ENCODE measurements at regions not wholly inside any gene's neighbourhood (a gene's known extent, or its start where the extent isn't known, plus 50 kb on each side); places are given as distances from the start of the nearest gene placed in this dataset.

GRCh38 chr9:95746408-95747180 lies 128.9 kb upstream of the ERCC6L2 start:
- no peak for ATAC-seq
- Histone ChIP-seq H3K36me3 (no peaks in the 10 kb centered on the region), H3K27ac (no peak overlapping the region), H3K9me3 (no peaks in the 10 kb centered on the region), H3K4me3 (no peak overlapping the region), H3K27me3 (no peaks in the 10 kb centered on the region), H3K4me1 (no peaks in the 10 kb centered on the region)
- intact Hi-C loops (cut with DNase I; ENCODE audit: low total_unique reads): no loop called here
- TF ChIP-seq POLR2A (IDR thresholded peaks at IDR 0.05) (no peak), CTCF (IDR thresholded peaks at IDR 0.05 in 4 of 5, conservative IDR thresholded peaks at IDR 0.05 in 1 of 5) (no peak)
- DNase-seq: no peak
- in situ Hi-C loops (cut with MboI; ENCODE audit: low sequenced_read_pairs in 4 of 4): loop anchor here in 2 of 4 donors (25.0 kb wide), 1 partner anchor 466 kb away; no protein-coding TSS in a partner anchor

- TF ChIP-seq POLR2A (IDR thresholded peaks at IDR 0.05): no peak
- no peak for TF ChIP-seq CTCF (IDR thresholded peaks at IDR 0.05 in 4 of 5, conservative IDR thresholded peaks at IDR 0.05 in 1 of 5)
- Histone ChIP-seq H3K27me3 (no peaks in the 10 kb centered on the region), H3K9me3 (no peaks in the 10 kb centered on the region), H3K4me1 (no peaks in the 10 kb centered on the region), H3K36me3 (no peaks in the 10 kb centered on the region), H3K4me3 (no peak overlapping the region), H3K27ac (no peak overlapping the region)
- intact Hi-C loops (cut with DNase I; ENCODE audit: low total_unique reads) (no loop called here), in situ Hi-C loops (cut with MboI; ENCODE audit: low sequenced_read_pairs in 4 of 4) (loop anchor here in 2 of 4 donors (25.0 kb wide), 1 partner anchor 469 kb away; no protein-coding TSS in a partner anchor)
- ATAC-seq (no peak), DNase-seq (no peak)
These were observed 132.7 kb upstream of the ERCC6L2 start for GRCh38 chr9:95742821-95743220.

DNA sequence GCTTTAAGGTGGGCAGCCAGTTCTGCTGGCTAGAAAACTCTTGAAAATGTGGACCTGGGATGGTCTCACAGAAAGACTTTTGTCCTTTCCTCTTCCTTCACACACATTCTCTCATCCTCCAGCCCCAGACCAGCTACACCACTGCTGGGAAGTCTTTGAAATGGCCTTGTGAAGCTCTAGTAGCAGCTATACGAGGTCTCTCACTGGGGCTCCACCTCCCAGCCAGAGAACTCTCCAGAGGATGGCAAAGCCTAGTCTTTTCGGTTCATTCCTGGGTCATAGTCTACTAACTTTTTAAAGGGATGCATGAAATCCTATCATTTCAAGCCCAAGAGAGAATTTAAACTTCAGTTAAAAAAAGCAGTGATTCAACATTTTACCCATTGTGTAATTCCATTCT lies 133.9 kb upstream of the ERCC6L2 start:
- in situ Hi-C loops (cut with MboI; ENCODE audit: low sequenced_read_pairs in 4 of 4) (loop anchor here in 2 of 4 donors (25.0 kb wide), 1 partner anchor 471 kb away; no protein-coding TSS in a partner anchor), intact Hi-C loops (cut with DNase I; ENCODE audit: low total_unique reads) (no loop called here)
- Histone ChIP-seq H3K9me3 (no peaks in the 10 kb centered on the region), H3K27ac (no peak overlapping the region), H3K4me3 (no peak overlapping the region), H3K27me3 (no peaks in the 10 kb centered on the region), H3K36me3 (no peaks in the 10 kb centered on the region), H3K4me1 (no peaks in the 10 kb centered on the region)
- no peak for ATAC-seq
- no peak for DNase-seq
- TF ChIP-seq CTCF (IDR thresholded peaks at IDR 0.05 in 4 of 5, conservative IDR thresholded peaks at IDR 0.05 in 1 of 5): no peak
- TF ChIP-seq POLR2A (IDR thresholded peaks at IDR 0.05): no peak

DNA sequence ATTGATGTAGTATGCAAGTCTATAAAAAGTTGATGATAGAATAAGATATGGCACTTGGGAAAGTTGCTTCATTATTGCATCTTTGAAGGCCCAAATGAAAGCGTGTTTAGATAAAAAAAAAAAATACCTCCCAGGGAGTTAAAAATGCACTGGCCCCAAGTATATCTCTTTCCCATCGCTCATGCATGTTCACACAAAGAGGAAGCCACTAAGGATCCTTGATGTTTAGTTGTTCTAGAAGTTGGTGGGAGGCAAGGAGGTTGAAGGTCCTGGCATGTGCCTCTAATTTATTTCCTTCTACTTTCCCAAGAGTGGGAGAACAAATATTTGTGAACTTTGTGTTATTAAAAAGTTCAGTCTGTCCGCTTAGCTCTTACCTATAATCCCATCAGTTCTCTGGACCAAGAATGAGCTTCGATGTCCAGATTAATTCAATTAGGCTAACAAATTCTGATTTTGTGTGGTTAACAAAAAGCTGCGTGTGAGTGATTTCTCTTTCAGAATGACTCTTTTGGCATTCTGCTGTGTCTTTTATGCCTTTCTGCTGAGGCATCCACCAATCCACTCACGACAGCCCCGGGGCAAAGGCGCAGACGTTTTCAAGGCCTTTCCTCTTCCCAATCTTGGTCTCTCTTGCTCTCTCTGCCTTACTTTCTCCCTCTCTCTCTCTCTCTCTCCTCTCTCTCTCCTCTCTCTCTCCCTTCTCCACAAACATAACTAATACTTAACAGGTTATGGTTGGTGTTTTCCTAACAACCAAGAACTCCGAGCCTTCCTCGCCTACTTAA lies 135.1 kb upstream of the ERCC6L2 start:
- TF ChIP-seq CTCF (IDR thresholded peaks at IDR 0.05 in 4 of 5, conservative IDR thresholded peaks at IDR 0.05 in 1 of 5) (no peak), POLR2A (IDR thresholded peaks at IDR 0.05) (no peak)
- in situ Hi-C loops (cut with MboI; ENCODE audit: low sequenced_read_pairs in 4 of 4): loop anchor here in 2 of 4 donors (25.0 kb wide), 1 partner anchor 472 kb away; no protein-coding TSS in a partner anchor
- no peak for ATAC-seq

More for the DNA sequence above, 135.1 kb upstream of the ERCC6L2 start:
- no peak overlapping the region for H3K27ac ChIP-seq
- no peaks in the 10 kb centered on the region for H3K4me1 ChIP-seq
- intact Hi-C loops (cut with DNase I; ENCODE audit: low total_unique reads): no loop called here
- no peaks in the 10 kb centered on the region for H3K9me3 ChIP-seq
- no peak for DNase-seq
- no peaks in the 10 kb centered on the region for H3K36me3 ChIP-seq
- no peak overlapping the region for H3K4me3 ChIP-seq
- no peaks in the 10 kb centered on the region for H3K27me3 ChIP-seq

Data from gastrocnemius medialis (tissue), 4 donors.